ENCODE measurements at regions not wholly inside any gene's neighbourhood (a gene's known extent, or its start where the extent isn't known, plus 50 kb on each side); places are given as distances from the start of the nearest gene placed in this dataset.

- DNase-seq (ENCODE audit: low read depth), result no peak
- H3K4me3 ChIP-seq (ENCODE audit: low read depth, low read length), result no peak overlapping the region
- no peak for TF ChIP-seq CTCF (IDR thresholded peaks at IDR 0.05; ENCODE audit: insufficient read depth, low read depth, low read length, missing control alignments)
These were observed 131.6 kb upstream of the MITF start for GRCh38 chr3:69607466-69608305.

- no peak for DNase-seq (ENCODE audit: low read depth)
- TF ChIP-seq CTCF (IDR thresholded peaks at IDR 0.05; ENCODE audit: insufficient read depth, low read depth, low read length, missing control alignments), result no peak
- H3K4me3 ChIP-seq (ENCODE audit: low read depth, low read length), result no peak overlapping the region
These were observed 133.4 kb upstream of the MITF start for GRCh38 chr3:69605867-69606266.

GRCh38 chr3:69604735-69605450, 134.4 kb upstream of the MITF start:
- no peak overlapping the region for H3K4me3 ChIP-seq (ENCODE audit: low read depth, low read length)
- DNase-seq (ENCODE audit: low read depth), result no peak
- no peak for TF ChIP-seq CTCF (IDR thresholded peaks at IDR 0.05; ENCODE audit: insufficient read depth, low read depth, low read length, missing control alignments)

GRCh38 chr3:69602112-69602511, 137.2 kb upstream of the MITF start:
- DNase-seq (ENCODE audit: low read depth), result no peak
- TF ChIP-seq CTCF (IDR thresholded peaks at IDR 0.05; ENCODE audit: insufficient read depth, low read depth, low read length, missing control alignments), result no peak
- no peak overlapping the region for H3K4me3 ChIP-seq (ENCODE audit: low read depth, low read length)

GRCh38 chr3:69594286-69594685, 145.0 kb upstream of the MITF start:
- DNase-seq (ENCODE audit: low read depth), result no peak
- no peak overlapping the region for H3K4me3 ChIP-seq (ENCODE audit: low read depth, low read length)
- TF ChIP-seq CTCF (IDR thresholded peaks at IDR 0.05; ENCODE audit: insufficient read depth, low read depth, low read length, missing control alignments), result no peak

GRCh38 chr3:69591164-69591736, 148.0 kb upstream of the MITF start:
- H3K4me3 ChIP-seq (ENCODE audit: low read depth, low read length), result no peak overlapping the region
- TF ChIP-seq CTCF (IDR thresholded peaks at IDR 0.05; ENCODE audit: insufficient read depth, low read depth, low read length, missing control alignments), result no peak
- no peak for DNase-seq (ENCODE audit: low read depth)
